SK-N-SH treated with all-trans-retinoic acid at 6 μM for 48 hours (cell line): ENCODE measurements at regions not wholly inside any gene's neighbourhood (a gene's known extent, or its start where the extent isn't known, plus 50 kb on each side); places are given as distances from the start of the nearest gene placed in this dataset.

Source experiments
- ATAC-seq: fragments of 200-7000 bp; cut with Tn5 transposase; 3 replicates; pipeline ENCODE4 v1.9.1; 2020; ENCODE audit warnings: mild to moderate bottlenecking, moderate library complexity
- ARNTL ChIP-seq: fragments of 450-650 bp; formaldehyde crosslinking; IDR thresholded peaks from 2 replicates; pipeline ENCODE4 v1.5.0; 2020; ENCODE audit warnings: low read depth, mild to moderate bottlenecking, moderate library complexity, borderline replicate concordance
- BACH2 ChIP-seq: fragments of 250-450 bp; sonication (Bioruptor Pico); IDR thresholded peaks from 2 replicates; pipeline ENCODE4 v1.9.0; 2021; ENCODE audit warnings: mild to moderate bottlenecking, borderline replicate concordance
- CREB5 ChIP-seq: fragments of 250-450 bp; sonication (Bioruptor Pico); IDR thresholded peaks from 2 replicates; pipeline ENCODE4 v1.5.1; 2020; ENCODE audit warnings: low read depth, mild to moderate bottlenecking, moderate library complexity
- CSDC2 ChIP-seq: fragments of 250-450 bp; sonication (Bioruptor Pico); IDR thresholded peaks from 2 replicates; pipeline ENCODE4 v1.5.0; 2020; ENCODE audit warnings: mild to moderate bottlenecking, moderate library complexity
- ESRRG ChIP-seq: fragments of 250-450 bp; sonication (Bioruptor Pico); IDR thresholded peaks from 2 replicates; pipeline ENCODE4 v1.6.1; 2021; ENCODE audit warnings: mild to moderate bottlenecking
- GLIS3 ChIP-seq: fragments of 250-450 bp; sonication (Bioruptor Pico); IDR thresholded peaks from 2 replicates; pipeline ENCODE4 v1.5.0; 2020; ENCODE audit warnings: mild to moderate bottlenecking, moderate library complexity
- ISL1 ChIP-seq: fragments of 250-450 bp; sonication (Bioruptor Pico); IDR thresholded peaks from 2 replicates; pipeline ENCODE4 v2.1.2; 2022; ENCODE audit warnings: mild to moderate bottlenecking, moderate library complexity
- OSR1 ChIP-seq: fragments of 250-450 bp; sonication (Bioruptor Pico); IDR thresholded peaks from 2 replicates; pipeline ENCODE4 v1.8.0; 2022; ENCODE audit warnings: moderate library complexity, mild to moderate bottlenecking, inconsistent platforms
- PATZ1 ChIP-seq: fragments of 250-450 bp; sonication (Bioruptor Pico); IDR thresholded peaks from 2 replicates; pipeline ENCODE4 v1.8.0; 2020; ENCODE audit warnings: mild to moderate bottlenecking, moderate library complexity, borderline replicate concordance
- POU6F1 ChIP-seq: fragments of 250-450 bp; sonication (Bioruptor Pico); IDR thresholded peaks from 2 replicates; pipeline ENCODE4 v1.8.0; 2021; ENCODE audit warnings: low read depth, mild to moderate bottlenecking, moderate library complexity, borderline replicate concordance
- PPARA ChIP-seq: fragments of 250-450 bp; sonication (Bioruptor Pico); IDR thresholded peaks from 2 replicates; pipeline ENCODE4 v1.5.0; 2020; ENCODE audit warnings: mild to moderate bottlenecking, borderline replicate concordance
- RARB ChIP-seq: fragments of 250-450 bp; sonication (Bioruptor Pico); IDR thresholded peaks from 2 replicates; pipeline ENCODE4 v1.8.0; 2021; ENCODE audit warnings: mild to moderate bottlenecking, moderate library complexity
- SNAI2 ChIP-seq: fragments of 250-450 bp; sonication (Bioruptor Pico); IDR thresholded peaks from 2 replicates; pipeline ENCODE4 v1.5.0; 2020; ENCODE audit warnings: mild to moderate bottlenecking, moderate library complexity
- TCF4 ChIP-seq: fragments of 250-450 bp; sonication (Bioruptor Pico); IDR thresholded peaks from 2 replicates; pipeline ENCODE4 v1.8.0; 2021; ENCODE audit warnings: mild to moderate bottlenecking, moderate library complexity, borderline replicate concordance
- TOX ChIP-seq: fragments of 250-450 bp; sonication (Bioruptor Pico); IDR thresholded peaks from 2 replicates; pipeline ENCODE4 v1.8.0; 2021; ENCODE audit warnings: mild to moderate bottlenecking, moderate library complexity, borderline replicate concordance
- ZC3H10 ChIP-seq: fragments of 250-450 bp; sonication (Bioruptor Pico); IDR thresholded peaks from 2 replicates; pipeline ENCODE4 v1.5.1; 2021; ENCODE audit warnings: mild to moderate bottlenecking, moderate library complexity
- ZFP3 ChIP-seq: fragments of 250-450 bp; sonication (Bioruptor Pico); IDR thresholded peaks from 2 replicates; pipeline ENCODE4 v1.5.0; 2020; ENCODE audit warnings: mild to moderate bottlenecking, moderate library complexity
- ZFP30 ChIP-seq: fragments of 450-650 bp; formaldehyde crosslinking; IDR thresholded peaks from 2 replicates; pipeline ENCODE4 v1.5.0; 2022; ENCODE audit warnings: mild to moderate bottlenecking, moderate library complexity
- ZNF8 ChIP-seq: fragments of 450-650 bp; formaldehyde crosslinking; IDR thresholded peaks from 2 replicates; pipeline ENCODE4 v1.5.0; 2020; ENCODE audit warnings: mild to moderate bottlenecking, moderate library complexity

- TF ChIP-seq CREB5 (CRISPR knock-in tag), result no peak
- TF ChIP-seq SNAI2, result no peak
- TF ChIP-seq PATZ1 (CRISPR knock-in tag), result no peak
- no peak for TF ChIP-seq ZFP30 (CRISPR knock-in tag)
Observed at GRCh38 chr4:14188214-14188613, 560.7 kb upstream of the BOD1L1 start (continued).

- ATAC-seq, result no peak
- TF ChIP-seq ESRRG (no peak), CREB5 (CRISPR knock-in tag) (no peak), TCF4 (CRISPR knock-in tag) (no peak), ZNF8 (no peak), ZC3H10 (CRISPR knock-in tag) (no peak), ZFP30 (CRISPR knock-in tag) (no peak), PPARA (CRISPR knock-in tag) (no peak), ZFP3 (CRISPR knock-in tag) (no peak)
Observed at GRCh38 chr4:14193601-14194000, 566.1 kb upstream of the BOD1L1 start.

GRCh38 chr4:14196131-14196530 is 568.6 kb upstream of the BOD1L1 start:
- TF ChIP-seq ISL1 (CRISPR knock-in tag), result no peak
- no peak for TF ChIP-seq SNAI2
- TF ChIP-seq CSDC2, result 0 out of 2 replicates have a peak, but pooled peaks have one; percentile 59
- no peak for TF ChIP-seq RARB
- 0 out of 2 replicates have a peak, but pooled peaks have one; percentile 36 for TF ChIP-seq ZC3H10 (CRISPR knock-in tag)
- TF ChIP-seq PPARA (CRISPR knock-in tag), result no peak
- TF ChIP-seq BACH2 (CRISPR knock-in tag), result no peak
- TF ChIP-seq, all 23 proteins: peak for 2
- peak; percentile 81 for ATAC-seq

- no peak for ATAC-seq
- TF ChIP-seq ZC3H10 (CRISPR knock-in tag) (no peak), ZFP3 (CRISPR knock-in tag) (no peak), ISL1 (CRISPR knock-in tag) (no peak), POU6F1 (CRISPR knock-in tag) (no peak), OSR1 (CRISPR knock-in tag) (no peak), ZFP30 (CRISPR knock-in tag) (no peak), TOX (no peak), ESRRG (no peak), ZNF8 (no peak), CREB5 (CRISPR knock-in tag) (no peak), RARB (no peak), BACH2 (CRISPR knock-in tag) (no peak), TCF4 (CRISPR knock-in tag) (no peak), ARNTL (CRISPR knock-in tag) (no peak), GLIS3 (no peak)
Observed at GRCh38 chr4:14215116-14215770, 587.7 kb upstream of the BOD1L1 start.
